NCI-H1092 (cell line): ENCODE measurements at regions not wholly inside any gene's neighbourhood (a gene's known extent, or its start where the extent isn't known, plus 50 kb on each side); places are given as distances from the start of the nearest gene placed in this dataset.
A peak's percentile ranks its signal among the peaks of the same experiment; 100 is the strongest.

Source experiments
- DNase-seq: peaks from one replicate; lab custom pipeline; 2025; lab: John Stamatoyannopoulos, UW

GRCh38 chr12:78406828-78407227 lies 457.7 kb upstream of the SYT1 start:
- DNase-seq: no peak

- DNase-seq: no peak
Measured at GRCh38 chr12:78407722-78408121, 456.9 kb upstream of the SYT1 start.

GRCh38 chr12:78414071-78414470 lies 450.5 kb upstream of the SYT1 start:
- no peak for DNase-seq

- no peak for DNase-seq
Measured at GRCh38 chr12:78418919-78419318, 445.7 kb upstream of the SYT1 start.

GRCh38 chr12:78419513-78419912 lies 445.1 kb upstream of the SYT1 start:
- no peak for DNase-seq

GRCh38 chr12:78420991-78421390 lies 443.6 kb upstream of the SYT1 start:
- no peak for DNase-seq

- DNase-seq: no peak
Measured at GRCh38 chr12:78430551-78430950, 434.0 kb upstream of the SYT1 start.

- DNase-seq: no peak
Measured at GRCh38 chr12:78431931-78432330, 432.6 kb upstream of the SYT1 start.

GRCh38 chr12:78439666-78440065 lies 424.9 kb upstream of the SYT1 start:
- no peak for DNase-seq

GRCh38 chr12:78441737-78442453 lies 422.7 kb upstream of the SYT1 start:
- no peak for DNase-seq

- no peak for DNase-seq
Measured at GRCh38 chr12:78442454-78442801, 422.1 kb upstream of the SYT1 start.

GRCh38 chr12:78446555-78446954 lies 418.0 kb upstream of the SYT1 start:
- DNase-seq: no peak

GRCh38 chr12:78447373-78447772 lies 417.2 kb upstream of the SYT1 start:
- DNase-seq: no peak

GRCh38 chr12:78448692-78449091 lies 415.9 kb upstream of the SYT1 start:
- no peak for DNase-seq

- DNase-seq: no peak
Measured at GRCh38 chr12:78455991-78456390, 408.6 kb upstream of the SYT1 start.

GRCh38 chr12:78457938-78458337 lies 406.6 kb upstream of the SYT1 start:
- DNase-seq: no peak

GRCh38 chr12:78470354-78471195 lies 394.0 kb upstream of the SYT1 start:
- peak; percentile 15 for DNase-seq

- no peak for DNase-seq
Measured at GRCh38 chr12:78473136-78473535, 391.4 kb upstream of the SYT1 start.

- DNase-seq: no peak
Measured at GRCh38 chr12:78473561-78473960, 391.0 kb upstream of the SYT1 start.

GRCh38 chr12:78483767-78484315 lies 380.7 kb upstream of the SYT1 start:
- DNase-seq: no peak

GRCh38 chr12:78489990-78490389 lies 374.6 kb upstream of the SYT1 start:
- no peak for DNase-seq

GRCh38 chr12:78490861-78491260 lies 373.7 kb upstream of the SYT1 start:
- DNase-seq: no peak

GRCh38 chr12:78494911-78495310 lies 369.7 kb upstream of the SYT1 start:
- no peak for DNase-seq
